ENCODE measurements at regions not wholly inside any gene's neighbourhood (a gene's known extent, or its start where the extent isn't known, plus 50 kb on each side); places are given as distances from the start of the nearest gene placed in this dataset.

GRCh38 chr5:176711883-176712282, 64.6 kb downstream of the TSPAN17 start:
- Histone ChIP-seq H4K20me1 (ENCODE audit: insufficient read depth, low read length) (no peaks in the 10 kb centered on the region), H3K27ac (ENCODE audit: low read depth, low read length) (no peak overlapping the region), H3K4me2 (ENCODE audit: insufficient read depth, low read length) (no peak overlapping the region), H3K9me3 (ENCODE audit: low read depth, low read length) (peaks cover 3% of the 10 kb centered on the region), H3K4me3 (ENCODE audit: insufficient read depth, low read length) (no peak overlapping the region), H3K27me3 (ENCODE audit: insufficient read depth, low read length) (peaks cover 39% of the 10 kb centered on the region), H3K4me1 (ENCODE audit: insufficient read depth, low read length) (no peaks in the 10 kb centered on the region), H2AFZ (ENCODE audit: low read length) (no peak overlapping the region), H3K36me3 (ENCODE audit: insufficient read depth, low read length) (no peaks in the 10 kb centered on the region), H3K79me2 (ENCODE audit: insufficient read depth, low read length) (no peaks in the 10 kb centered on the region)
- DNase-seq (ENCODE audit: insufficient read length, low spot score, missing footprints): no peak
- TF ChIP-seq, protein P1, sequence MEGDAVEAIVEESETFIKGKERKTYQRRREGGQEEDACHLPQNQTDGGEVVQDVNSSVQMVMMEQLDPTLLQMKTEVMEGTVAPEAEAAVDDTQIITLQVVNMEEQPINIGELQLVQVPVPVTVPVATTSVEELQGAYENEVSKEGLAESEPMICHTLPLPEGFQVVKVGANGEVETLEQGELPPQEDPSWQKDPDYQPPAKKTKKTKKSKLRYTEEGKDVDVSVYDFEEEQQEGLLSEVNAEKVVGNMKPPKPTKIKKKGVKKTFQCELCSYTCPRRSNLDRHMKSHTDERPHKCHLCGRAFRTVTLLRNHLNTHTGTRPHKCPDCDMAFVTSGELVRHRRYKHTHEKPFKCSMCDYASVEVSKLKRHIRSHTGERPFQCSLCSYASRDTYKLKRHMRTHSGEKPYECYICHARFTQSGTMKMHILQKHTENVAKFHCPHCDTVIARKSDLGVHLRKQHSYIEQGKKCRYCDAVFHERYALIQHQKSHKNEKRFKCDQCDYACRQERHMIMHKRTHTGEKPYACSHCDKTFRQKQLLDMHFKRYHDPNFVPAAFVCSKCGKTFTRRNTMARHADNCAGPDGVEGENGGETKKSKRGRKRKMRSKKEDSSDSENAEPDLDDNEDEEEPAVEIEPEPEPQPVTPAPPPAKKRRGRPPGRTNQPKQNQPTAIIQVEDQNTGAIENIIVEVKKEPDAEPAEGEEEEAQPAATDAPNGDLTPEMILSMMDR (IDR thresholded peaks at IDR 0.05; ENCODE audit: extremely low read depth, low read depth, low read length): no peak

GRCh38 chr5:176712546-176713304, 65.4 kb downstream of the TSPAN17 start:
- no peaks in the 10 kb centered on the region for H3K4me1 ChIP-seq (ENCODE audit: insufficient read depth, low read length)
- H3K4me3 ChIP-seq (ENCODE audit: insufficient read depth, low read length): no peak overlapping the region
- no peak overlapping the region for H3K27ac ChIP-seq (ENCODE audit: low read depth, low read length)
- H4K20me1 ChIP-seq (ENCODE audit: insufficient read depth, low read length): no peaks in the 10 kb centered on the region
- H3K79me2 ChIP-seq (ENCODE audit: insufficient read depth, low read length): no peaks in the 10 kb centered on the region
- DNase-seq (ENCODE audit: insufficient read length, low spot score, missing footprints): no peak
- no peak overlapping the region for H3K4me2 ChIP-seq (ENCODE audit: insufficient read depth, low read length)
- peaks cover 3% of the 10 kb centered on the region for H3K9me3 ChIP-seq (ENCODE audit: low read depth, low read length)
- TF ChIP-seq, protein P1 (IDR thresholded peaks at IDR 0.05; ENCODE audit: extremely low read depth, low read depth, low read length): no peak
- peaks cover 40% of the 10 kb centered on the region for H3K27me3 ChIP-seq (ENCODE audit: insufficient read depth, low read length)
- no peak overlapping the region for H2AFZ ChIP-seq (ENCODE audit: low read length)
- no peaks in the 10 kb centered on the region for H3K36me3 ChIP-seq (ENCODE audit: insufficient read depth, low read length)

GRCh38 chr5:176713409-176713808, 66.1 kb downstream of the TSPAN17 start:
- Histone ChIP-seq H3K9me3 (ENCODE audit: low read depth, low read length) (peaks cover 3% of the 10 kb centered on the region), H3K36me3 (ENCODE audit: insufficient read depth, low read length) (no peaks in the 10 kb centered on the region), H2AFZ (ENCODE audit: low read length) (no peak overlapping the region), H3K4me1 (ENCODE audit: insufficient read depth, low read length) (no peaks in the 10 kb centered on the region), H3K27ac (ENCODE audit: low read depth, low read length) (no peak overlapping the region), H3K79me2 (ENCODE audit: insufficient read depth, low read length) (no peaks in the 10 kb centered on the region), H4K20me1 (ENCODE audit: insufficient read depth, low read length) (no peaks in the 10 kb centered on the region), H3K4me2 (ENCODE audit: insufficient read depth, low read length) (no peak overlapping the region), H3K27me3 (ENCODE audit: insufficient read depth, low read length) (peaks cover 40% of the 10 kb centered on the region), H3K4me3 (ENCODE audit: insufficient read depth, low read length) (no peak overlapping the region)
- no peak for DNase-seq (ENCODE audit: insufficient read length, low spot score, missing footprints)
- TF ChIP-seq, protein P1 (IDR thresholded peaks at IDR 0.05; ENCODE audit: extremely low read depth, low read depth, low read length): no peak

- Histone ChIP-seq H3K79me2 (ENCODE audit: insufficient read depth, low read length) (no peaks in the 10 kb centered on the region), H3K27ac (ENCODE audit: low read depth, low read length) (no peak overlapping the region), H3K9me3 (ENCODE audit: low read depth, low read length) (peaks cover 3% of the 10 kb centered on the region), H2AFZ (ENCODE audit: low read length) (no peak overlapping the region), H4K20me1 (ENCODE audit: insufficient read depth, low read length) (no peaks in the 10 kb centered on the region), H3K27me3 (ENCODE audit: insufficient read depth, low read length) (peaks cover 38% of the 10 kb centered on the region), H3K4me2 (ENCODE audit: insufficient read depth, low read length) (no peak overlapping the region), H3K4me1 (ENCODE audit: insufficient read depth, low read length) (no peaks in the 10 kb centered on the region), H3K4me3 (ENCODE audit: insufficient read depth, low read length) (no peak overlapping the region), H3K36me3 (ENCODE audit: insufficient read depth, low read length) (no peaks in the 10 kb centered on the region)
- no peak for DNase-seq (ENCODE audit: insufficient read length, low spot score, missing footprints)
- TF ChIP-seq, protein P1 (IDR thresholded peaks at IDR 0.05; ENCODE audit: extremely low read depth, low read depth, low read length): no peak
Measured at GRCh38 chr5:176714067-176714466, 66.8 kb downstream of the TSPAN17 start.

Data from osteoblast (primary cell).